ENCODE measurements at regions not wholly inside any gene's neighbourhood (a gene's known extent, or its start where the extent isn't known, plus 50 kb on each side); places are given as distances from the start of the nearest gene placed in this dataset.

DNA sequence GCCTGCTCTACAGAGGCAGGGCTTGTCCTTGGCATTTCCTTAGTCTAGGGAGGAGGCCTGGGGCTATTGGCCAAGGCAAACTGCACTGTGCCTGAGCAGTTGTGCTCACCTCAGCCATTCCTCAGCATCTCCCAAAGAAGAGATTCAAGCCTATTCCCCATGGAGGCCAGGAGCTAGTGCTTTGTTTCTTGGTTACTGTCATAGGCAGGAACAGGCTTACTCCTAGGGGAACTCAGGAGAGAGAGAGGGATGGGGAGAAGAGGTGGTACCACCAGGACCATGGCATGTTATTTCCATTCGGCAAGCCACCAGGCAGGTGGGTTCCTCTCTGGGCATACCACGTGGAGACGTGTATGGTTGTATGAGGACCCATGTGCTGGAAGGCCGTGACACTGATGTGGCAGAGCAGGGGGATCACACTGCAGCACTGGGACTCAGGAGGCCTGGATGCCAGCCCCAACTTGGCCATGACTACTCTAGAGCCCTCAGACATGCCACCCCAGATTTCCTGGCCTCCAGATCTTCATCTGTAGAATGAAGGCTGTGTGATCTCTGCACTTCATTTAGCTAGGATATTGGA, 233.7 kb downstream of the LOXHD1 start:
- in situ Hi-C loops (cut with MboI) (no loop called here), intact Hi-C loops (cut with micrococcal nuclease) (no loop called here)
- POLR2A ChIA-PET = interaction anchor here (1.9 kb wide), 1 partner anchor 12 kb away, joined by 6 read pairs; no protein-coding TSS in a partner anchor
- no peaks in the 10 kb centered on the region for H3K36me3 ChIP-seq (ENCODE audit: control insufficient read depth, insufficient read depth, low read length)
- no peaks in the 10 kb centered on the region for H3K9me1 ChIP-seq (ENCODE audit: control insufficient read depth, insufficient read depth, low read length)
- no peak overlapping the region for H3K27ac ChIP-seq (ENCODE audit: extremely low read depth, low read depth, low read length)
- H4K20me1 ChIP-seq (replicated peaks; ENCODE audit: control insufficient read depth, insufficient read depth, low read length) = no peaks in the 10 kb centered on the region
- no peaks in the 10 kb centered on the region for H3K9me3 ChIP-seq (replicated peaks; ENCODE audit: control insufficient read depth, insufficient read depth, low read depth, low read length)
- no peak overlapping the region for H3K9ac ChIP-seq (ENCODE audit: insufficient read depth in 1 of 2, low read depth in 2 of 2, low read length in 2 of 2)
- no TSS peak for BruUV-seq (replicated peaks)
- DNase-seq (ENCODE audit: extremely low read depth in 1 of 4, low spot score in 3 of 4) = no peak
- no peaks in the 10 kb centered on the region; a peak in 1 of 5 replicates for H3K27me3 ChIP-seq (ENCODE audit: control insufficient read depth in 2 of 2, insufficient read depth in 2 of 2, low read length in 2 of 2)
- WGBS (ENCODE audit: insufficient coverage, low coverage, missing lambda C conversion rate) = 22% methylated on average over 3 of the region's 4 CpGs
- FAIRE-seq = no peak
- no peaks in the 10 kb centered on the region for H3K79me2 ChIP-seq (ENCODE audit: control insufficient read depth, insufficient read depth, low read length)
- no peak for ATAC-seq
- H2AFZ ChIP-seq (ENCODE audit: low read depth, low read length) = no peak overlapping the region
- peaks cover 9 to 26% of the 10 kb centered on the region in 2 experiments for H3K4me1 ChIP-seq (replicated peaks in 1 of 2; ENCODE audit: control insufficient read depth in 2 of 2, insufficient read depth in 2 of 2, low read length in 2 of 2)
- TF ChIP-seq GTF2A2 (tag; IDR thresholded peaks at IDR 0.05) (0 out of 2 replicates have a peak, but pooled peaks have one; percentile 21), MTA2 (IDR thresholded peaks at IDR 0.05; ENCODE audit: low read depth) (no peak)
- no peak overlapping the region for H3K4me3 ChIP-seq
- CTCF ChIA-PET (ENCODE audit: low intra/inter-chr PET ratio) = no interaction called here
- no peak overlapping the region for H3K4me2 ChIP-seq (ENCODE audit: insufficient read depth, low read length)

DNA sequence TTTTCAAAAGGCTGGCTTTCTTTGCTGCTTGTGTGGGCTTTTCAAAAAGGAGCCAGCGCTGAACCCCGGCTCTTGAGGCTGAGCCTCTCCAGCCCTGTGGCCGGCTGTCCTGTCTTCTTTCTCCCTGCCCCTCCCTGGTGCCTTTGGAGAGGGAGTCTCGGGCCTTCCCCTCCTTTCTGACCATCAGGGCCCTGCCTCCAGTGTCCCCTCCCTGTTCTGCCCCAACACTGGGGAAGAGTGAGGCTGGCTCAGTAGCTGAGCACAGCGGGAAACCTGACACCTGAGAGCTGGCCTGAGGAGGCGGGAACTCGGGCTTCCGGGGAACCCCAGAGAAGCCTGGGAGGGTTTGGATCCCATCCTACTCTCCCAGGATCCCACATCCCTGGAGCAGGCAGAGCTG, 232.1 kb downstream of the LOXHD1 start:
- Histone ChIP-seq H3K36me3 (ENCODE audit: control insufficient read depth, insufficient read depth, low read length) (no peaks in the 10 kb centered on the region), H3K4me3 (no peak overlapping the region), H3K79me2 (ENCODE audit: control insufficient read depth, insufficient read depth, low read length) (no peaks in the 10 kb centered on the region), H3K4me2 (ENCODE audit: insufficient read depth, low read length) (no peak overlapping the region), H3K27ac (ENCODE audit: extremely low read depth, low read depth, low read length) (no peak overlapping the region), H3K27me3 (ENCODE audit: control insufficient read depth in 2 of 2, insufficient read depth in 2 of 2, low read length in 2 of 2) (no peaks in the 10 kb centered on the region; a peak in 1 of 5 replicates), H3K9me3 (replicated peaks; ENCODE audit: control insufficient read depth, insufficient read depth, low read depth, low read length) (no peaks in the 10 kb centered on the region), H3K4me1 (replicated peaks in 1 of 2; ENCODE audit: control insufficient read depth in 2 of 2, insufficient read depth in 2 of 2, low read length in 2 of 2) (peaks cover 9 to 19% of the 10 kb centered on the region in 2 experiments), H4K20me1 (replicated peaks; ENCODE audit: control insufficient read depth, insufficient read depth, low read length) (no peaks in the 10 kb centered on the region), H3K9ac (ENCODE audit: insufficient read depth in 1 of 2, low read depth in 2 of 2, low read length in 2 of 2) (no peak overlapping the region; a peak in 1 of 4 replicates), H2AFZ (ENCODE audit: low read depth, low read length) (no peak overlapping the region; the same call in 1 of the 2 replicates), H3K9me1 (ENCODE audit: control insufficient read depth, insufficient read depth, low read length) (no peaks in the 10 kb centered on the region)
- DNase-seq (ENCODE audit: extremely low read depth in 1 of 4, low spot score in 3 of 4) = no peak
- peak; percentile 77 for ATAC-seq
- ChIA-PET POLR2A (interaction anchor here (0.7 to 1.0 kb wide), 2 partner anchors 8 to 232 kb away, joined by 3 read pairs; no protein-coding TSS in a partner anchor), CTCF (ENCODE audit: low intra/inter-chr PET ratio) (no interaction called here)
- TF ChIP-seq ETV1 (tag; conservative IDR thresholded peaks at IDR 0.05; ENCODE audit: low read depth) (peak; percentile 20; the same call in 1 of the 2 replicates), POLR2G (IDR thresholded peaks at IDR 0.05; ENCODE audit: low read depth, low read length) (0 out of 2 replicates have a peak, but pooled peaks have one; percentile 22), L3MBTL2 (IDR thresholded peaks at IDR 0.05) (peak; percentile 62), ZBED1 (IDR thresholded peaks at IDR 0.05) (no peak), ZNF583 (CRISPR knock-in tag; IDR thresholded peaks at IDR 0.05) (no peak), ZNF830 (CRISPR knock-in tag; IDR thresholded peaks at IDR 0.05) (no peak)
- no TSS peak for BruUV-seq (replicated peaks)
- no peak for FAIRE-seq
- in situ Hi-C loops (cut with MboI) = no loop called here
- WGBS (ENCODE audit: insufficient coverage, low coverage, missing lambda C conversion rate) = 5% methylated on average over 5 of the region's 8 CpGs
- intact Hi-C loops (cut with micrococcal nuclease) = no loop called here
